ENCODE measurements at regions not wholly inside any gene's neighbourhood (a gene's known extent, or its start where the extent isn't known, plus 50 kb on each side); places are given as distances from the start of the nearest gene placed in this dataset.

DNA sequence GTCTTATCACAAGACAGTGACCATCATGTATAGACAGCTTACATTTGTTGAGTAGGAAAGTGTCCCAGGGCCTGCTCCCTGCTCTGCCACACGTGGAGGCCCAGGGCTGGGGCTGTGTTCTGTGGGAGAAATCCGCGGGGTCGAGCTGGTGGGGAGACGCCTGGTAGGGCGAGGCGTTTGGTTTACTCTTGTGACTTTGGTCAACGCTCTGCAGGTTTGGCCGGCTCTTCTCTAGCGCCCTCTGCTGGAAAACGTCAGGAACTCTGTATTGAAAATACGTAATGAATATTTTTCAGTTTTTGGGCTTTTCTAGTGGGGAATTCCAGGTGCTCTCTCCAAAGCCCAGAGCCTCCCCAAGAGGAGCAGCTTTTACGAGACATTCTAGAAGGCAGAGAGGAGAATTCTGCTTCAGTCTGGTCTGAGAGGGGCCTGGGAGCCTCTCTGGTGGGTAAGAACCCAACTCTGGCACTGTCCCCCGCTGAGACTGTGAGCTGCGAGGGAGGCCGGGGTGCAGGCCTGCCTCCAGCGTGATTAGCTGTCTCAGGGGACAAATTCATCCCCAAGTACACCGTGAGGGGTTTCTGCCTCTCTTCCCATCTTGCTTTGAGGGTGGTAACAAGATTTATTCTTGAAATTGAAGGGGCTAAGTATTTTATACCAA, 112.6 kb upstream of the RALGAPA2 start:
- peak; percentile 63 for DNase-seq (ENCODE audit: low spot score)

DNA sequence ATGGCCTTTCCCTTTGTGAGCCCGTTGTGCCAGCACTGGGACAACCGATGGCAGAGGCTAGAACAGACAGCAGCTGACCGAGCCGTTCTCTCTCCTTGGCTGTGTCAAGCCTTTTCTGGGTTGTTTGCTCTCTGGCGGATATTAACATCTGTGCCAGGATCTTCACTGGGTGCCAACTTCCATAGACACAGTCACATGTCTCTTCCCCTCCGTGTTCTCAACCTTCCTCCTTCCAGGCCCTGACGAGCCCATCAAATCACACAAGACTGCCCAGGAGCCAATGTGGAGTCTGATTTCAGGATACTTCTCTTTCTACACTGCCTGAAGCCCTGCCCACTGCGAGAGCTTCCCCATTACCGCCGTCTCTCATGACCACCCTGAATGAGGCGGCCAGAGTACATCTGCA, 111.0 kb upstream of the RALGAPA2 start:
- DNase-seq (ENCODE audit: low spot score): no peak

DNA sequence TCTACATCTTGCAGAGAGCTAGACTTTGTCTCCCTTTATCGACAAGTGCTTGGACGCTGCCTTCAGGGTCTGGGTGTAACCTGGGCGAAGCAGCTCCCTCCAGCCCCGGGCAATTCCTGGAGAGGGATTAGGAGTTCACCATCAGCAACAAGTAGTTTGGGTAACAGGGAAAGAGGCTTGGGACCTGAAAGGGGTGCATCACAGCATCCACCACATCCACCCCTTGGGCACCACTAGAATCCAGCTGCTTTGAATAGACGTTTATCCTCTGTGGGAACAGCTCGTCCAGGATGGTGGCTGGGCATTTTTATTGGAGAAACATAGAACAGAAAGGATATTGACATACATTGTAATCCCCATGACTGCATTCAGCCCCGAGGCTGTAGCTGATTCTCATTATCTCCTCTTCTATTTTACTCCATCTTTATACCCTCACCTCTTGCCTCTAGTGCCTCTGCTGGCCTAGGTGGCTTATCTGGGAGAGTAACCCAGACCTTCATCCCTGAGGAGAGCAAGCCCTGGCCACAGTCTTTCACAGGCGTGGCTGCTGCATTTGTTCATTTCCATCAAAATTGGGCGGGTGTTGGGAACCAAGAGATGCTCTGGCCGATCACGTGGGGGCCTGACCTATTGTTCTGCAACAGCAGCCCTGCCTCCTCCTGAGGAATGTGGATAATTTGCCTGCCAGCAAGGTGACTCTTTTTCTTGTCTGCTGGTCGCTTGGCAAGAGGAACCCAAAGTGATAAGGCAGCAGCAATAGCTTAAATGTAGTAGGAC, 109.2 kb upstream of the RALGAPA2 start:
- no peak for DNase-seq (ENCODE audit: low spot score)

DNA sequence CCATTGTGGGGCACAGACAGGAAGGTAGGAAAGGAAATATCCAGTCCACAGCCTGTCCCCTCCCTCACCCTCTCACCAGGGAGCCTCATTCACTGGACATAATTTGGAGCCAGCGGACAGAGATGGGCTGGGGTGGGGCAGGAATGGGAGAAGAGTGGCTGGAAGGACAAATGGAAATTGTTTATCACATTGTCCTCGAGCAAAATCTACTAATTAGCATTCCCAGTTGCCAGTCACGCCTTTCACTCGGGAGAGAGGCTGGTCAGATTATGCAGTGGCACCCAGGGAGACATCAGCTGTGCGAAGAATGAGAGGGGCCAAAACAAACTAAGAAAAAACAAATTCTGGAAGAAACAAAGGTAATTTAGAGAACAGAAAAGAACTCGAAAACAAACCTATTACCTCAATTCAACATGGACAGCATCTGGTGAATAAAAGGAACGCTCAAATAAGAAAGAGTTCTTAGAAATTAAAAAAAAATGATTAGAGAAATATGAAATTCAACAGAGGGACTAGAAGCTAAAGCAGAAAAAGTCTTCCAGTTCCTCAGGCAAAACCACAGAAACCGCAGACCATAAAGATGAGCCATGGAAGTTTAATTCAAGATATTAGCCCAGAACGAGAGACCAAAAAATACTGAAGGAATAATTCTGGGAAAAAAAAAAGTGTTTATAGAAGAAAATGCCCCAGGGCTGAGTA, 108.5 kb upstream of the RALGAPA2 start:
- DNase-seq (ENCODE audit: low spot score): no peak

DNA sequence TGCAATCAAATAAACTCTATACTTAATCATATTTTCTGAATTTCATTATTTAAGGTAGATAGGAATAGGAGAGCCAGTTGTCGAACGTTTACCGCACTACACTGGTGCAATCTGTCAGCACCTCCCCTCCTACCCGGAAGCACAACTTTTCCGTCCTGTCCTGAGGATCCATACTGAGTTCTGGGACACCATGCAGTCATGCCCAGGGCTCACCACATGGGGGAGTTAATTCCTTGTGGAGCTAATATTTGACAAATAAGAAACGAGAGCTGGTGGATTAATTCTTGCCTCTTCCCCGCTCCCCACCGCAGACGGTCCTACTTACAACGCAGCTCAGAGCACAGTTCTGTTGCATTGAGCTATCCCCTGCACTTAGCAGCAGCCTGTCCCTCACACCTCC, 107.7 kb upstream of the RALGAPA2 start:
- no peak for DNase-seq (ENCODE audit: low spot score)

DNA sequence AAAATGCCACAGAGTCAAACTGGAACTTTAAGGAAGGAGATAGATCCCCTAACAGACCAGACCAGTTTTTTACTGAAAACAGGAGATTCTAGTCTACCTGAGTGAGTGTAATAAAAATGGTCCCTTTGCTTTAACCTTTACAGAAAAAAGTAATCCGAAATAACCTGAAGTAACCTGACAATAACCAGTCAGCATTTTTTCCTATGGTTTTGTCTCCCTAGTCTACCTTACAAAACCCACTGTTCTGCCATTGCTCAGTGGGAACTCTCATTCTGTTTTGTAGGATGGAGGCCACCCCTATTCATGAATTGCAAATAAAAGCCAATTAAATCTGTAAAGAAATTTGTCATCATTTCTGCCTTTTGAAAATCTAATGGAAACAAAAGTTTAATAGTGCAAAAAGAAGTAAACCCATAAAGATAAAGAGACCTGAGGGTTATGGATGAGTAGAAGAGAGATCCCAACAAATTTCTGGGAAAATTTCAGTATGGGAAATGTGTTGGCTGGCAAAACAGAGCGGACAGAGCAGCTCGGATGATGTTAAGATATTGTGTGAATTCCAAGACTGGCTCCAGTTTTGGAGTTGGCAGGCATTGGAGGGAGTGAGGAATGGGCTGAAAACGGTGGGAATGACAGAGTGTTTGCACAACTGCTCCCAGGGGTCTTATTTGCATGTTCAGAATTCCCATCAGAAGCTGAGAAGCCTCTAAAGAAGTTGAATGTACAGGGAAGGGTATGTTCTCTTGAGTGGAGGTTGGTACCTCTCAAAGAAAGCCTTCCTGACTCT, 104.7 kb upstream of the RALGAPA2 start:
- no peak for DNase-seq (ENCODE audit: low spot score)

DNA sequence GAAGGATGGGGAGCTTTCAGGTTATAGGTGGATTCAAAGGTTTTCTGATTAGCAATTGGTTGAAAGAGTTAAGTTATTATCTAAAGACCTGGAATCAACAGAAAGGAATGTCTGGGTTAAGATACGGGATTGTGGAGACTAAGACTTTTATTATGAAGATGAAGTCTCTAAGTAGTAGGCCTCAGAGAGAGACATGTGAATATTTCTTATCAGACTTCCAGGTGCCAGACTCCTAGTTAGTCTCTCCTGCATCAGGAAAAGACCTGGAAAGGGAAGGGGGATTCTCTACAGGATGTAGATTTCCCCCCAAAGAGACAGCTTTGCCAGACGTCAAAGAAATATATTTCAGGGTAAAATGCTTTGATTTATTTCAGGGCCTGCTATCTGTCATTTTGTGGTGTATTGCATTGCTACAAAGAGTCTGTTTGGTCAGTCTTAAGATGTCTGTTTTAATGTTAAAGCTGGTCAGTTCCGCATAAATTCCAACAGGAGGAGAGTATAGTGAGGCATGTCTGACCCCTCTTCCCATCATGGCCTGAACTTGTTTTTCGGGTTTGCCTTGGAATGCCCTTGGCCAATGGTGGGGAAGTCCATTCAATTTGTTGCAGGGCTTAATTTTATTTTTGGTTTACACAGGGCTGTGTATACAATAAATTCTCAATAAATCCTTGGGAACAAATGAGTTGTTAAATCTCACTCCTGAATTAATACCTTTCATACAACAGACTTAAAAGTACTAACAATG, 103.4 kb upstream of the RALGAPA2 start:
- DNase-seq (ENCODE audit: low spot score): no peak

DNA sequence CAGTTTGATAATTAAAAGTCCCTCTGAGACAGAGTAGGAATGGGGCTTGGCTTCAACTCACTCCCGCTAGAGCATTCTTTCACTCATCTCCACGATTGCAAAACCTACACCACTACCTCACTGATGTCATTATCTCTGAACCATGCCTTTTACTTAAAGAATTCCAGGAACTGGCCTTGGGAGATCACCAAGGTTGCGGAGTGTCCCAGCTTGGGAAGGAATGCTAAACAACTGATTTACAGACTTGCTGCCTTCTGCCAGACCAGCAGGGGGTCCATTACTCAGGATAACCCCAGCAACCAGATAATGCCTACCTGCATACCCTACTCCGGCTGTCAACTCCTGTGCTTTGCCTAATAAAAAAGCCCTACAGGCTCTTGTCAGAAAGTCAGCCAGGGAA, 102.2 kb upstream of the RALGAPA2 start:
- DNase-seq (ENCODE audit: low spot score): no peak

DNA sequence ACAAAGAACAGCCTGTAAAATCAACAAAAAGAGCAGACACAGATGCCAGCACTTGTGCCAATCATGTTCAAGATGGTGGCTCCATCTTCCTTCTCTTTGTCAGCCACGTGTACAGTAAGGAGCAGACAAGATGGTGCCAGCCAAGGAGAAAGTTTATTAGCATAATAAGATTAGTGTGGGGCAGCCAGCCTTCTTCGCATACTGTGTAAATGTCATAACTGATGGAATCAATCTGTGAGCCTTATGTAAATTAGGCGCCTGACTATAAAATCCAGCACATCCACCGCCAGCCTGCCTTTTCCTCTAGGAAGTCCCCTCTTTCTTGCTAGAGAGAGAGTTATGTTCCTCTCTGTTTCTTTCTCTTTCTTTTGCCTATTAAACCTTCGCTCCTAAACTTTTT, 99.7 kb upstream of the RALGAPA2 start:
- no peak for DNase-seq (ENCODE audit: low spot score)

DNA sequence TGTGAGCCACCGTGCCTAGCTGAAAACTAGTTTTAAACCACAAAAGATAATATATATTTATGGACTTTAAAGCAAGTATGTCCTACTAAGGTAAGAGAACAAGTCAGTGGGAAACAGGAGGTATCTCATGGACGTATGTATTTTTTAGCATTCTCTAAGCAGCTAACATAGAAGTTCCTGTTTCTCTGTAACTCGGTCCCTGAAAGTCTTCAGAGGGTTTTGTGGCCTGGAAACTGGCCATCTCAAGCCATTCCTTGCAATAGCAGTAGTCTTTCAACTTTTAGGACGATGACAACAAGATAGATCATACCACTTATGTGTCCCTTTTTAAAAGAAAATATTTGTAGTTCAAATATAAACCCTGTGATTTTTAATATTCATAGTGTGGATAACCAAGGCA, 95.6 kb upstream of the RALGAPA2 start:
- no peak for DNase-seq (ENCODE audit: low spot score)

DNA sequence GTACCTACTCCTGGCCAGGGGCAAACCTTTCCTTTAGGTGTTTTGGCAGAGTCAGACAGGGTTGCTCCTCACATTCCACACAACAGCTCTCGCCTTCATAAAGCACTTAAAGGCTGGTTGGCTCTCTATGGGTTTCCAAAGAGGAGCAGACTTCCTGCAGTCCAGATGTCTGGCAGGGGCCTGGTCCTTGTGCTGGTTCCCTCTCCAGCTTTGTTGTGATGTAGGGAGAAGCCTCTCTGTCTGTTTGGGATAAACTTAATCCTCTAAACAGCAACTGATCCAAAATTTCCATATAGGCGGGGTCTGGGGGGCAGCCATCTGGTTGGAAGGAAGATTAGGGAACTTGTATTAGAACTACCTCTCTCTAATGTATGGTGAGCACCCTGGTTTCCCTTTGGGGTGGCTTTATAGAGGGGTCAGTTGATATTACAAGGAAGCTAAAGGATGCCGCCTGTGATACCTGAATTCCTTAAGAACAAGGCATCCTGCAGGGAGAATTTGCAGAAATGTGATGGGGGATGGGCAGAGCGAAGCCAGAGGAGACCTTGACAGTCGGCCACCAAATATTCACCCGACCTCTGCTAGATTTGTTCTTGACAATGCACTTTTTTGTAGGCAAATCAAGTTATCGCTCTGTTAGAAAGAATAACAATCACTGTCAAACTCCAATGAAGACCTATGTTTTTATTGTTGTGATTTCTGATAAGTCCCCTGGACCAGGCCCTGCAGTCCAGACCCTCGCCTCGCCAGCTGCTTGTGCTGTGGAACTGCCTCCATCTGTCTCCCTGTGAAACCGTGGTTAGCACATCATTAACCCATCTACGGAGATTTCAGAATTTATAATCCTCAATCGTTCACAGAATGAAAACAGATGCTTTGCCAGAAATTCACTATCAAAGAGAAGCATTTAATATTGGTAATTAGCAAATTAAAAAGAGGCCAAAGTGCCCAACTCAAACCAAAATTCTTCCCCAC, 94.0 kb upstream of the RALGAPA2 start:
- DNase-seq (ENCODE audit: low spot score): no peak

DNA sequence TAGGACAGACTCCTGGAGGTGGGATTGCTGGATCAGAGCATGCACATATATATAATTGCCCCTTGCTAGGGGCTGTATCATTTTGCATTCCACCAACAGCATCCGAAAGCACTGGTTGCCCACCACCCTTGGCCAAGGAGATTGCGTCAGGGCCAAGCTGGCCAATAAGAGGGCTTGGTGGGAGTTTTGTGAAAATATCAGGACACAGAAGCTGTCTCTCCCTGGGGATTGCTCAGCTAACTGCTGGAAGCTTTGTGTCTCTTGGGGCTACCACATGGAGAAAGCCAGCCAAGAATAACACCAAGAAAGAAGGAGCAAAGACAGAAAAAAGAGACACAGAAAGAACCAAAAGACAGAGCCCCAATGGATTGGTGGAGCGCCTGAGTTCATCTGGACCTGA, 90.6 kb upstream of the RALGAPA2 start:
- DNase-seq (ENCODE audit: low spot score): no peak

DNA sequence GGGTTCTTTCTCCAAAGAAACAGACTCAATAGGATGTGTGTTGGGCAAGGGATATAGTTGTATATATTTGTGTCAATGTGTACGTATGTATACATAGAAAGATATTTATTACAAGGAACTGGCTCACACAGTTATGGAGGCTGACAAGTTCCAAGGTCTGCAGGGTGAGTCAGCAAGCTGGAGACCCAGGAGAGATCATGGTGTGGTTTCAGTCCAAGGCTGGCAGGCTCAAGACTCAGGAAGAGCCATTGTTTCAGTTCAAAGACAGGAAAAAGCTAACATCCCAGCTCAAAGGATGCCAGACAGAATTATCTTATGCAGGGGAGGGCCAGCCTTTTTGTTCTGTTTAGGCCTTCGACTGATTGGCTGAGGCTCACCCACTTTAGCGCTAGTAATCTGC, 89.9 kb upstream of the RALGAPA2 start:
- DNase-seq (ENCODE audit: low spot score): no peak

DNA sequence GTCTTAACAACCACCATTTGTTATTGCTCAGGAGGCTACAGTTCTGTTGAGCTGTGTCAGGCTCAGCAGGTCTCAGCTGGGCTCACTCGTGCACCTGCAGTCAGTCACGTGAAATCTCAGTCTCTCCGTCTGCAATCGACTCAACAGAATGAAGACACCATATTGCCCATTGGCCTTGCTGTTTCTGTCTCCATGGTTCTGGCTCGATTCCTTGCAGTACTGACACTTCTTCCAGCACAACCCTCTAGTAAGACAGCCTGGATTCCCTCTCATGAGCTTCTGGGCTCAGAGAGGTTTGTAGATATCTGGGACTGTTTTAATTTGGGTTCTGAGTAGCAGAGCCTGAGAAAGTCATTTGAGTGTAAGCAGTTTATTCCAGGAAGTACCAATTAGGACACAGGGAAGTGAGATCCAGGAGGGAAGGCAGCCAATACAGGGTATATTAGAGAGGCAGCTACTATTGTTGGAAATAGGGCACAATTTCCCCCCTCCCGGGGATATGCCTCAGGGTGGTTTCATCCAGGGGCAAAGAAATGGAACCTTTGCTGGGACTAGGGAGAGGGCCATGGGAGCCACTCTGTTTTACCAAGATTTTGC, 87.4 kb upstream of the RALGAPA2 start:
- no peak for DNase-seq (ENCODE audit: low spot score)

DNA sequence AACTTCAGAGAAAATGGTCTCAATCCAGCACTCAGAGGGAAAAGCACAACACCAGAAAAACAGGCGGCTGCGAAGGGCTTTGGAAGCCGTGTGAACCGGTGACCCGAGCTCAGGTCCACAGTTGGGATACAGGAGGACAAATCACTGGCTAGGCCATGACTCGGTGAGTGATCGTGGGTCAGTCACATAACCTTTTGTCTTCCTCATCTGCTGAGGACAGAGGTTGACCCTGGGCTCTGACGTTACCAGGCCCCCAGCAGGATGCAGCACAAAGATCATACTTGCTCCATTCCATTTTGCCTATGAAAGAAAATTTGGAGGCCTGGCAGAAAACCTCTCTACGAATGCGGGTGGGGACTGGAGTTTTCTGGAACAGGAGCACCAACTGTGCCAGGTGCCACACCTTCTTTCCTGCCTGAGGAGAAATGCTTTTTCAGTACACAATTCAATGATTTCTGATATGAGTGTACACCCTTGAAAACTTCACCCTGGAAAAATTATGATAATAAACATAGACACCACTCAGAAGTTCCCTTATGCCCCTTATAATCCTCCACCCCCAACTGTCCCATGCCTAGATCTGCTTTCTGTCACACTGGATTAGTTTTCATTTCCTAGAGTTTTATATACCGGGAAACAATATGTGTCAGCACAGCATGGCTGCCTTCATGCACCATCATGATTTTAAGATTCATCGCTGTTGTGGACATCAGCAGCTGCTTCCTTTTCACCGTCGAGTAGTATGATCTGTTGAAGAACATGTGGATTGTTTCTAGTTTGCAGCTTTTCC, 85.3 kb upstream of the RALGAPA2 start:
- no peak for DNase-seq (ENCODE audit: low spot score)

DNA sequence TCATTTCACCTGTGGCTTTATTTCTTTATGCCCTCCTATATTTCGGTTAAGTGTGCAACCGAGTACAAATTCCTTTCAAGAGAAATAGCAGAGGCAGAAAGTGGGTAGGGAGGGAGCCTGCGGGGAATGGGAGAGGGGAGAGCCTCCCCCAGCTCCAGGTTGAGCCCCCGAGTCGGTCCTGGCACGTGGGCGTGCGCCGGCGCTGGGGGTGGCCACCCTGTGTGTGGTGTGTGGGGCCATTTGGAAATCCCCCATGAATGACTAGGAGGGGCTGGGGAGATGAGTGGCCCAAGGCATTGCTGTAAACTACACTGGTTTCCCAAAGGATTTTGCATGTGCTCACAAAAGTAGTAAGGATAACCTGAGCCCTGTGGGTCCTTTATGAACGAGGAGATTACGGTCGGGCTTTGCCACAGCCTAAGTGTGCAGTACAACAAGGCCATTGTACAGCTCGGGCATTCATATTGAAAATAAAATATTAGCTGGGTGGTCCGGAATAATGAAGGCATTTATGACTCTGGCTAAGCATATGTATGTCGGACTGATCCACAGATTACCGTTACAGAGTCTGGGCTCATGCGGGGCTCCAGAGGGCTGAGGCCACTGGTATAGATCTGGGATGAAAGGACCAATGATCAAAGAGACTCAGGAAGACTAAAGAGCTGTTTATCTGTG, 84.5 kb upstream of the RALGAPA2 start:
- DNase-seq (ENCODE audit: low spot score): no peak

DNA sequence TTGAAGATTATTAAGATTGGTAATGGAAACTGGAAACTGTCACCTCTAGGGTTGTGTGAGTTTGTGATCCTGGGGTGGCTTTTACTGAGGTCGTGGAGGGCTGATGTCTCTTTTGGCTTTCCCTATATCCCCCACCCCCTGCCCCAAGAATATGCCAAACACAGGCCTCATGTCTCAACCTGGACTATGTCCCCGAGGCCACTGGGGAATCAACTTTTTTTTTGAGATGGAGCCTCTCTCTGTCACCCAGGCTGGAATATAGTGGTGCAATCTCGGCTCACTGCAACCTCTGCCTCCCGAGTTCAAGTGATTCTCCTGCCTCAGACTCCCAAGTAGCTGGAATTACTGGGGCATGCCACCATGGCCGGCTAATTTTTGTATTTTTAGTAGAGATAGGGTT, 83.3 kb upstream of the RALGAPA2 start:
- no peak for DNase-seq (ENCODE audit: low spot score)

DNA sequence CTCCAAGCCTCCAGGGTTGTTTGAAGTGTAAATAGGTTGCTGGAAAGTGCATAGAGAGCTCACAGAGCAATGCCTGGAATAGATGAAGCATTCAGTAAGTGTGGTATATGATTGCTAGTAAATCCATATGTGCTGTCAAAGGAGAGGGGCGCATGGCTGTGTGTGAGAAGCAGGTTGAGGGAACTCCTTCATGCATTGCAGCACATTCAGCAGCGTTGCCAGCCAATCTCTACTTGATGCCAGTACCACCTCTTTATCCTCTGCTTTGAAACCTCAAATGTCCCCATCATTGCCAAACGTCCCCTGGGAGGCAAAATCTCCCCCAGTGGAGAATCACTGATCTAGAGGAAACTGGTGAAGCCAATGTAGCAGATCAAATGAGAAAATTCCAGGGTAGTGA, 82.7 kb upstream of the RALGAPA2 start:
- DNase-seq (ENCODE audit: low spot score): no peak

DNA sequence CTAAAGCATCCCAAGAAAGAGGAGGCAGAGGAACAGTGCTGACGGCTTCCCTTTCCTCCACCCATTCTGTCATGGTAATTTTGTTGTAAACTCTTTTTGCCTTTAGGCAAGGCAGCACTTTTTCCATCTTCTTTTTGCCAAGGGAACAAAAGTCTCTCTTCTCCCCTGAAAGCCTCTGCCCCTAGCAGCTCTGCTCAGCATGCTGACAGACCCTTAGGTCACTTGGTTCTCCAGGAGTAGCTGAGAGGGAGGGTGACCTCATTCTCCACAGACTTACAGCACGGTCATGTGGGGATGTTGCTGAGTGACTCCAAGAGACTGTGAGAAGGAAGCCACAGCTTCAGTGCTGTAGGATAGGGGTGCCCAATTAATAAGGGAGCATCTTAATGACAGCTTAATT, 81.1 kb upstream of the RALGAPA2 start:
- peak; percentile 18 for DNase-seq (ENCODE audit: low spot score)

Measured in RKO (cell line).